ENCODE measurements at regions not wholly inside any gene's neighbourhood (a gene's known extent, or its start where the extent isn't known, plus 50 kb on each side); places are given as distances from the start of the nearest gene placed in this dataset.

- TF ChIP-seq EZH2phosphoT487 (IDR thresholded peaks at IDR 0.05; ENCODE audit: insufficient read depth, low read depth), result no peak
- TF ChIP-seq EZH2 (IDR thresholded peaks at IDR 0.05; ENCODE audit: insufficient read depth, poor library complexity, severe bottlenecking), result no peak
These were observed 444.7 kb downstream of the TENT5A start for GRCh38 chr6:81307651-81308214.

Data from GM23248 (cell line).